Esophagus muscularis mucosa (tissue), 4 donors: ENCODE measurements at regions not wholly inside any gene's neighbourhood (a gene's known extent, or its start where the extent isn't known, plus 50 kb on each side); places are given as distances from the start of the nearest gene placed in this dataset.
"Not testable (repeated sequence)": the region's sequence is repeated elsewhere in the genome, so short reads cannot be mapped to it uniquely, and the experiment has no call there.

ENCODE experiments used
- DNase-seq: peaks from one replicate; pipeline ENCODE4 v3.0.0-alpha.2; 2017; ENCODE audit errors: extremely low spot score
- H3K27ac ChIP-seq, 4 donors: fragments of 200-600 bp; sonication (generic); replicated peaks in 1 of 4; 1 replicate in 3 of 4; 2 replicates in 1 of 4; pipeline ENCODE4 v1.5.1; 2016 to 2019; ENCODE audit warnings: mild to moderate bottlenecking in 1 of 4
- H3K27me3 ChIP-seq, 4 donors: fragments of 200-600 bp; sonication (generic); one replicate each; pipeline versions ENCODE4 v1.5.1 to v1.6.0; 2016 to 2019
- H3K36me3 ChIP-seq, 4 donors: fragments of 200-600 bp; sonication (generic); one replicate each; pipeline ENCODE4 v1.5.1; 2016 to 2019
- H3K4me1 ChIP-seq, 4 donors: fragments of 200-600 bp; sonication (generic); one replicate each; pipeline ENCODE4 v1.5.1; 2016 to 2019
- H3K4me3 ChIP-seq, 4 donors: fragments of 200-600 bp; sonication (generic); 1 replicate in 2 of 4; 2 replicates in 2 of 4; pipeline ENCODE4 v1.5.1; 2016 to 2019; ENCODE audit warnings: mild to moderate bottlenecking in 4 of 4, moderate library complexity in 1 of 4
- H3K9me3 ChIP-seq, 4 donors: fragments of 200-600 bp; sonication (generic); 1 replicate in 3 of 4; 2 replicates in 1 of 4; pipeline ENCODE4 v1.5.1; 2016 to 2019
- CTCF ChIP-seq, 3 experiments: fragments of 200-600 bp in 2 of 3; fragments of 450-650 bp in 1 of 3; sonication (generic) in 2 of 3; IDR thresholded peaks; one replicate each; pipeline ENCODE4 v1.5.1; 2017 to 2019; ENCODE audit warnings: antibody characterized with exemption in 3 of 3, mild to moderate bottlenecking in 2 of 3, moderate library complexity in 1 of 3
- EP300 ChIP-seq: sonication (generic); formaldehyde crosslinking; IDR thresholded peaks from one replicate; pipeline ENCODE4 v1.6.1; 2017; ENCODE audit warnings: antibody characterized with exemption
- POLR2A ChIP-seq: fragments of 450-650 bp; IDR thresholded peaks from one replicate; pipeline ENCODE4 v1.6.1; 2017; ENCODE audit warnings: antibody characterized with exemption, moderate library complexity, mild to moderate bottlenecking, low read depth
- POLR2AphosphoS5 ChIP-seq, 2 donors: sonication (generic); formaldehyde crosslinking; IDR thresholded peaks; one replicate each; pipeline ENCODE4 v1.6.1; 2017; ENCODE audit warnings: antibody characterized with exemption in 2 of 2
- WGBS: methylation state at CpG from one replicate; pipeline ENCODE4 v1.1.5; 2018; 5-methylcytosine and 5-hydroxymethylcytosine counted together
- intact Hi-C: fragments of 100-400 bp; cut with DNase I; formaldehyde crosslinking; loops from one replicate; pipeline ENCODE4 v1.15.1; 2023

- intact Hi-C loops, result no loop called here
- no peaks in the 10 kb centered on the region for H3K36me3 ChIP-seq
- TF ChIP-seq POLR2AphosphoS5 (IDR thresholded peaks at IDR 0.05), result no peak
- TF ChIP-seq POLR2A, result no peak
- no peak for TF ChIP-seq CTCF (IDR thresholded peaks at IDR 0.05)
- TF ChIP-seq EP300, result no peak
- H3K4me1 ChIP-seq, result no peaks in the 10 kb centered on the region
- peaks cover 0 to 7% (median 0%) of the 10 kb centered on the region in 4 donors for H3K9me3 ChIP-seq
- H3K4me3 ChIP-seq, result no peak overlapping the region
- no peak overlapping the region for H3K27ac ChIP-seq
- no peak for DNase-seq
- 85% methylated on average over 9 of the region's 9 CpGs for WGBS
- H3K27me3 ChIP-seq, result peaks cover 0 to 30% (median 0%) of the 10 kb centered on the region in 4 donors
Measured at GRCh38 chr2:132282911-132283310, 121.2 kb upstream of the ANKRD30BL start.

- H3K36me3 ChIP-seq, H3K27ac ChIP-seq, H3K4me3 ChIP-seq, intact Hi-C loops, DNase-seq, H3K9me3 ChIP-seq, H3K4me1 ChIP-seq: not testable (repeated sequence)
- 85% methylated on average over 6 of the region's 6 CpGs for WGBS
- peaks cover 0 to 14% (median 0%) of the 10 kb centered on the region in 4 donors for H3K27me3 ChIP-seq
Measured at GRCh38 chr2:132286289-132286911, 124.6 kb upstream of the ANKRD30BL start.

GRCh38 chr2:132287910-132288309, 126.2 kb upstream of the ANKRD30BL start:
- intact Hi-C loops, H3K36me3 ChIP-seq, H3K9me3 ChIP-seq, DNase-seq, H3K4me3 ChIP-seq, H3K4me1 ChIP-seq, H3K27ac ChIP-seq: not testable (repeated sequence)
- 85% methylated on average over 8 of the region's 8 CpGs for WGBS
- H3K27me3 ChIP-seq, result peaks cover 0 to 14% (median 0%) of the 10 kb centered on the region in 4 donors

GRCh38 chr2:132289138-132289537, 127.4 kb upstream of the ANKRD30BL start:
- WGBS, result 76% methylated on average over 4 of the region's 4 CpGs
- H3K9me3 ChIP-seq, DNase-seq, H3K36me3 ChIP-seq, H3K4me1 ChIP-seq, intact Hi-C loops, H3K4me3 ChIP-seq, H3K27ac ChIP-seq: not testable (repeated sequence)
- peaks cover 0 to 14% (median 0%) of the 10 kb centered on the region in 4 donors for H3K27me3 ChIP-seq

GRCh38 chr2:132289812-132290211, 126.8 kb upstream of the GPR39 start:
- DNase-seq, H3K36me3 ChIP-seq, H3K4me3 ChIP-seq, H3K9me3 ChIP-seq, H3K4me1 ChIP-seq, H3K27ac ChIP-seq, intact Hi-C loops: not testable (repeated sequence)
- 83% methylated on average over 6 of the region's 6 CpGs for WGBS
- H3K27me3 ChIP-seq, result peaks cover 0 to 14% (median 0%) of the 10 kb centered on the region in 4 donors

- H3K4me1 ChIP-seq, intact Hi-C loops, DNase-seq, H3K9me3 ChIP-seq, H3K27me3 ChIP-seq, H3K27ac ChIP-seq, H3K4me3 ChIP-seq, H3K36me3 ChIP-seq: not testable (repeated sequence)
- 63% methylated on average over 2 of the region's 2 CpGs for WGBS
Measured at GRCh38 chr2:132300592-132301378, 115.8 kb upstream of the GPR39 start.

GRCh38 chr2:132304661-132305380, 111.8 kb upstream of the GPR39 start:
- H3K4me1 ChIP-seq, H3K36me3 ChIP-seq, H3K27me3 ChIP-seq, intact Hi-C loops, DNase-seq, H3K9me3 ChIP-seq: not testable (repeated sequence)
- peak overlapping the region; percentile 41 to 55 (median 44) for H3K4me3 ChIP-seq
- WGBS, result 6% methylated on average over 17 of the region's 27 CpGs
- H3K27ac ChIP-seq, result peak overlapping the region in 2 of 4 donors; percentile 20 to 26
- peak in 1 of 3 experiments; percentile 12 for TF ChIP-seq CTCF (IDR thresholded peaks at IDR 0.05)
- TF ChIP-seq POLR2AphosphoS5 (IDR thresholded peaks at IDR 0.05), result peak in 1 of 2 donors; percentile 36

GRCh38 chr2:132307613-132308198, 108.9 kb upstream of the GPR39 start:
- H3K36me3 ChIP-seq, intact Hi-C loops, DNase-seq, H3K9me3 ChIP-seq, H3K4me1 ChIP-seq, H3K27me3 ChIP-seq, H3K4me3 ChIP-seq, H3K27ac ChIP-seq: not testable (repeated sequence)
- WGBS, result 49% methylated on average over 2 of the region's 2 CpGs

- DNase-seq, H3K27me3 ChIP-seq, H3K36me3 ChIP-seq, H3K9me3 ChIP-seq, H3K4me1 ChIP-seq, H3K4me3 ChIP-seq, H3K27ac ChIP-seq, intact Hi-C loops: not testable (repeated sequence)
- 47% methylated on average over 1 of the region's 1 CpG for WGBS
Measured at GRCh38 chr2:132309203-132309602, 107.4 kb upstream of the GPR39 start.
